ENCODE measurements at regions not wholly inside any gene's neighbourhood (a gene's known extent, or its start where the extent isn't known, plus 50 kb on each side); places are given as distances from the start of the nearest gene placed in this dataset.

DNA sequence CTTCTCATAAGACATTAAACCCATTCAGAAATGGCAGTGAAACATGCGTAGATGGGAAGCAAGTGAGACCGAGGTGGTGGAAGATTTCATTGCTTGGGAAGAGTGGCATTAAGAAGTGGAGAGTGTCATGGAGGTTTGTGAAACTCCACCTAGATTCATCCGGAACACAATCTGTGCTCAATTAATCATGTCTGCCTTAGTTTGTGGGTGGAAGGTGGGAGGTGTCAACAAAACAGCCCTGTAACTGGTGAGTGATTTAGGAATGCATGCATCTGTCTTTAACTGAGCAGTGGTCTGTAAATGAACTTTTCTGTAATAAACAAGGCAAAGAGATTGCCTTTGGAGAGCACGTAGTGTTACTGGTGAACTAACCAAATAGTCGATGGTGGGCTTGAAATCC lies 113.7 kb downstream of the WNT5A start:
- Histone ChIP-seq H3K36me3 (ENCODE audit: control insufficient read depth, insufficient read depth, low read length) (no peaks in the 10 kb centered on the region), H3K4me3 (ENCODE audit: low read depth, low read length) (no peak overlapping the region), H3K27me3 (ENCODE audit: control insufficient read depth, insufficient read depth, low read length) (no peaks in the 10 kb centered on the region)
- no peak for TF ChIP-seq CTCF (IDR thresholded peaks at IDR 0.05; ENCODE audit: insufficient read depth, low read length, severe bottlenecking)
- FAIRE-seq (no peak), DNase-seq (ENCODE audit: low read depth) (no peak)

DNA sequence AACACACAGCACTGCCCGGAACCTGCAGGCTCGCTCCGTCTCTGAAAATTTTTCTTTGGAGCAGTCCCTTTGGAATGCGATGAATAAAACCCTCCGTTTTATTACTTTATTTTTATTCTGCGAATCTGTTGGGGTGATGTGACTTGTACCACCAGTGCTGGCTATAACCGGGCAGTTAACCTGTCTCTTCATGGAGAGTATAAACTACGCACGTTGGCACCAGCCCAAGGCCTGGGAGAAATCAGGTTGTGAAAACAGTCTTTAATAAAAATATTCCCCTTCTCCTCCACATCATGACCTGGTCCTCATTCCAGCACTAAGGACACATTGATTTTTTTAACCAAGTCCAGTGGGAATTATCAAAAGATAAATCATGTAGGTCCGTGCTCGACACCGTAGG lies 116.8 kb downstream of the WNT5A start:
- FAIRE-seq: no peak
- no peak for TF ChIP-seq CTCF (IDR thresholded peaks at IDR 0.05; ENCODE audit: insufficient read depth, low read length, severe bottlenecking)
- H3K27me3 ChIP-seq (ENCODE audit: control insufficient read depth, insufficient read depth, low read length): no peaks in the 10 kb centered on the region

GRCh38 chr3:55369141-55369847 lies 117.8 kb downstream of the WNT5A start:
- FAIRE-seq: no peak
- no peak for TF ChIP-seq CTCF (IDR thresholded peaks at IDR 0.05; ENCODE audit: insufficient read depth, low read length, severe bottlenecking)

More for the DNA sequence above, 116.8 kb downstream of the WNT5A start:
- no peaks in the 10 kb centered on the region for H3K36me3 ChIP-seq (ENCODE audit: control insufficient read depth, insufficient read depth, low read length)
- no peak overlapping the region for H3K4me3 ChIP-seq (ENCODE audit: low read depth, low read length)
- DNase-seq (ENCODE audit: low read depth): no peak

DNA sequence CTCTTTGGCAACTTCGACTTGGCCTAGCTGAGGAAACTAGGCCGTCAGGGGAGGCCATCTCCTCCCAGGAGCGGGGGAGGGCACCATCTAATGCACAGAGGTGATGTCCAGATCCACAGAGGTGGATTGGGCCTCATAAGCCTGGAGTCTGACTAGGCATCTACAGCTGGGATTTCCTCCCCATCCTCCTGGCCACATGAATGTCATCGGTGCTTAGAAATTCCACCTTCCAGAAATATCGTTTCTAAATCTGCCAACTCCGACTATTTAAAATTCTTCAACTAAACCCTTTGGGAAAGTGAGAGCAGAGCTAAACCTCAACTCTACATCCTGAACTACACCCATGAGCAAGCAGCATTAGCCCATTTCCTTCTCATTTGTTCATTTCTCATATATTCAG lies 118.7 kb downstream of the WNT5A start:
- Histone ChIP-seq H3K27me3 (ENCODE audit: control insufficient read depth, insufficient read depth, low read length) (no peaks in the 10 kb centered on the region), H3K36me3 (ENCODE audit: control insufficient read depth, insufficient read depth, low read length) (no peaks in the 10 kb centered on the region), H3K4me3 (ENCODE audit: low read depth, low read length) (no peak overlapping the region)
- DNase-seq (ENCODE audit: low read depth) (no peak), FAIRE-seq (no peak)
- no peak for TF ChIP-seq CTCF (IDR thresholded peaks at IDR 0.05; ENCODE audit: insufficient read depth, low read length, severe bottlenecking)

More at GRCh38 chr3:55369141-55369847, 117.8 kb downstream of the WNT5A start:
- H3K36me3 ChIP-seq (ENCODE audit: control insufficient read depth, insufficient read depth, low read length): no peaks in the 10 kb centered on the region
- H3K4me3 ChIP-seq (ENCODE audit: low read depth, low read length): no peak overlapping the region
- H3K27me3 ChIP-seq (ENCODE audit: control insufficient read depth, insufficient read depth, low read length): no peaks in the 10 kb centered on the region
- no peak for DNase-seq (ENCODE audit: low read depth)

GRCh38 chr3:55367384-55367783 lies 119.7 kb downstream of the WNT5A start:
- no peak for DNase-seq (ENCODE audit: low read depth)
- no peak overlapping the region for H3K4me3 ChIP-seq (ENCODE audit: low read depth, low read length)
- no peak for FAIRE-seq
- TF ChIP-seq CTCF (IDR thresholded peaks at IDR 0.05; ENCODE audit: insufficient read depth, low read length, severe bottlenecking): no peak
- H3K27me3 ChIP-seq (ENCODE audit: control insufficient read depth, insufficient read depth, low read length): no peaks in the 10 kb centered on the region
- H3K36me3 ChIP-seq (ENCODE audit: control insufficient read depth, insufficient read depth, low read length): no peaks in the 10 kb centered on the region

GRCh38 chr3:55364421-55364820 lies 122.7 kb downstream of the WNT5A start:
- no peak for TF ChIP-seq CTCF (IDR thresholded peaks at IDR 0.05; ENCODE audit: insufficient read depth, low read length, severe bottlenecking)

More at GRCh38 chr3:55364421-55364820, 122.7 kb downstream of the WNT5A start:
- H3K27me3 ChIP-seq (ENCODE audit: control insufficient read depth, insufficient read depth, low read length): no peaks in the 10 kb centered on the region
- H3K36me3 ChIP-seq (ENCODE audit: control insufficient read depth, insufficient read depth, low read length): no peaks in the 10 kb centered on the region
- no peak overlapping the region for H3K4me3 ChIP-seq (ENCODE audit: low read depth, low read length)
- DNase-seq (ENCODE audit: low read depth): no peak
- no peak for FAIRE-seq

Measured in bronchial epithelial cell (primary cell).